NOMO-1 (cell line): ENCODE measurements at regions not wholly inside any gene's neighbourhood (a gene's known extent, or its start where the extent isn't known, plus 50 kb on each side); places are given as distances from the start of the nearest gene placed in this dataset.
"Not testable (repeated sequence)": the region's sequence is repeated elsewhere in the genome, so short reads cannot be mapped to it uniquely, and the experiment has no call there.

ENCODE experiments used
- DNase-seq, 2 experiments: peaks; one replicate each; lab custom pipeline; 2025; ENCODE audit not compliant: unreplicated experiment in 2 of 2; lab: John Stamatoyannopoulos, UW

DNA sequence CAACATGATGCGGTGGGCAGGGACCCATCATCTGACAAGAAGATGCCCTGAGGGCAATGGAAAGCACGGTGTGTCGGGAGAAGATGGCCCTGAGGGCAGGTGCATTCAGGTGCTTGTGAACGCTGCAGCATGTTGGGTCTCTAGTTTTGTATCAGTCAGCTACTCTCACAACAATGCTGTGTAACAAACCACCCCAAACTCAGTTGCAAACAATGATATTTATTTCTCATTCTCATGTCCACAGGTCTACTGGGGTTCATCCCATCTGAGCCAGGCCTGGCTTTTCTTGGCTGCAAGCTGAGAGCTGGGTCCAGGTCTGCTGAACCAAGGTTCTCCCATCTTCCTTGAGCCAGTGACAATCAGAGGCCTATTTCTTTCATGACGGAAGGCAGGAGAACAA lies 461.6 kb downstream of the PREX1 start:
- DNase-seq: no peak

DNA sequence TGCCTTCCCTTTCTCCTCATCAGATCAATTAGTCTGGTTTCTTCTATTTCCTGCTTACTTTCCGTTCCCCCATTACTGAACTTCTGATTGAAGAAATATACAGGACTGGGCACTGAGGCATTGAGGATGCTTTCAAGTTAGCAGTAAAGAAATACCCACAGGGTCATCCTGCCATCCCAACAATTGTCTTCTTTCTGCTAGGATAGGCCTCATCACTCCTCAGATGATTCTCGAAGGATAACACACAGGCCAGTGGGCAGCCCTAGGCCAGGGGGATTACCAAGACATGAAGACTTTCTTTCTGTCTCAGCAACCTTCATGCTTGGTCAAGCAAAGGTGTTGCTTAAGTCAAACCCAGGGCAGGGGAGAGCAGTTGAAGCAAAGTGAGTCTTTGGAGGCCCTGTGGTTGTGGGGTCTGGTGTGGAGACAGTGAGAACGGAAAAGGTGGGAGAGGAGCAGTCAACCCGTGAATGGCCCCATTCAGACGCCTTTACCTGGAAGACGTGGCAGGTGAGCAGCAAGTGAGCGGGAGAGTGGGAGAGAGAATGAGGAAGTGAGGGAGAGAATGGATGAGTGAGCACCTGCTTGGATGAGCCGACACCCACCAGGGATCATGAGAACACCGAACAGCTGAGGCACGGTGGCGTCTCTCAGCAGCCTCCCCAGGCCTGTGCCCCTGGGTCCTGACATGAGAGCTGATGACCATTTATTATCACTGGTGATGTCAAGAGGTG lies 462.9 kb downstream of the PREX1 start:
- no peak for DNase-seq

DNA sequence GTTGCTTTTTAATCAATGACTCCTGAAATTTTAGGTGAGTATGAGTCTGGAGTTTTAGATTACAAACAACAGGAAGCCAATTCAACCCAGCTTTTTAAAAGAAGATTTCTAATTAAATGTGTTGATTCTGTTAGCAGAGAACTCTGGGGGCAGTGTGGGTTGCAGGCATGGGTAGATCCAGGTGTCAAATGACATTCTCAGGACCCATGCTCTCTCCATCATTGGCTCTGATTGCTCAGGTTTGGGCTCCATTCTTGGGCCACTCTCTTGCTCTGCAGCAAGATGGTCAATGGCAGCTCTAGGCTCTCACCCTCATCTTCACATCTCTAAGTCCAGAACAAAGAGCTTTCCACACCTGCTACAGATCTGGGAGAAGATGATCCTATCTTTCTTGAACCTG lies 463.7 kb downstream of the PREX1 start:
- DNase-seq: no peak

- DNase-seq: no peak
These were observed 467.3 kb downstream of the PREX1 start for GRCh38 chr20:48360342-48360975.

DNA sequence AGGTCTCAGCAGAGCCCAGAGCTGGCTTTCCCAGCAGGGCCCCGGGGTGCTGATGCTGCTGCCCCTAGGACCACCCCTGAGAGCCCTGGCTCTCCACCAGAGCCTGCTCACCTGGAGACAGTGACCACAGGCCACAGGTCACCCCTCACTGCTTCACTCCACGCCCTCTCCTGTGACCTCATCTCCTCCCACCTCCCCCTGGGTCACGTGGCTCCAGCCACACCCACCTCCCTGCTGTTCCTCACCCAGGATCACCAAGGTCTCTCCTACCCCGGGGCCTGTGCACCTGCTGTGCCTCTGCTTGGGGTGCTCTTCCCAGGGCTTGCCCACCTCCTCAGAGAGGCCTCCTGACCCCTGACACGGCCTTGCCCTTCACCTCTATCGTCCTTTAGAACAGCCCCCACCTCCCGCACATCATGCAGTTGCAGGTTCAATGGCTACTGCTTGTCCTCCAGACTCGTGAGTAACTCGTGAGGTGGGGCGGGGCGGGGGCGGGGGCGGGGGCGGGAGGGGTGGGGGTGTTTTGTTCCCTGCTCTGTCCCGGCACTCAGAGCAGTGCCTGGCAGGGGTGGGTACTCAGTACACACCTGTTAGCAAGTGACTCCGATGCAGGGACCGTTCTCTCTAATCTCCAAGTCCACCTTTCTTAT lies 468.0 kb downstream of the PREX1 start:
- DNase-seq: no peak

GRCh38 chr20:48359055-48359390 lies 468.8 kb downstream of the PREX1 start:
- not testable (repeated sequence) for DNase-seq

- DNase-seq: no peak
These were observed 469.4 kb downstream of the PREX1 start for GRCh38 chr20:48358176-48359054.

DNA sequence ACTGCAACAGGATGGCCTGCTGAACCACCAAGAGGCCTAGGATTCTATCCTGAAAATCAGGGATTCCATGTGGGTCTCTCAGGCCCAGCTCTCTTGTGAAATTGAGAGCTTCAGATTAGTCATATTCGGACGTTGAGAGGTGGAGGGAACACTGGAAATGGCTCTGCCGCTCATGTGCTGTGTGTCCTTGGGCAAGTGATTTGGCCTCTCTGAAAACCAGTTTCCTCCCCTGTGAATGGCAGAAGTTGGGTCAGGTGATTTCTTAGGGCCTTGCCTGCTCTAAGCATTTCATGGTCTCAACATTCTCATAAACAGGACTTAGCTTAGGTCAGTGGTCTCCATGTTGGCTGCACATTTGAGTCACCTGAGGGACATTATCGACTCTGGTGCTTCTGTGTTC lies 470.1 kb downstream of the PREX1 start:
- DNase-seq: no peak

GRCh38 chr20:48354903-48355302 lies 472.9 kb downstream of the PREX1 start:
- DNase-seq: no peak

DNA sequence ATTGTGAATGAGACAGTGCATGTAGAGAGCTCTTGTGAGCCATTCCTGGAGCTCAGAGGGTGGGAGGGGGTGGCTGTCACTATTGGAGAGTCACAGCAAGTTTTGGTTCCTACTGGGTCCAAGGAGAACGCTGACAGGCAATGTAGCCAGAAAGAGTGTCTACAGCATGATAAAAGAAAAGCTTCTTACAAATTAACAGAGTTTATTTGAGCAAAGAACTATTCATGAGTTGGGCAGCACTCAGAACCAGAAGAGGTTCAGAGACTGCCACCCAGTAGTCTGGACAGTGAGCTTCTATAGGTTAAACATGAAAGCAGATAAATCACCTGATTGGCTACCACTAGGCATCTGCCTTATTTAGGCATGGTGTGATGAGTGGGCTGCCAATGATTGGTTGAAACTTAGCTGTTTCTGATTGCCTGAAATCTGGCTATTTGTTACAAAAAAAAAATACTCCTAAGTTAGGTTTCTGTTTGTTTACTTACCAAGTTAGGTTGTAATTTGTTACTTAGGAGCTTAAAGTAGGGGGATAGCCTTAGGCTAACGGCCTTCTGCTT lies 473.4 kb downstream of the PREX1 start:
- no peak for DNase-seq

DNA sequence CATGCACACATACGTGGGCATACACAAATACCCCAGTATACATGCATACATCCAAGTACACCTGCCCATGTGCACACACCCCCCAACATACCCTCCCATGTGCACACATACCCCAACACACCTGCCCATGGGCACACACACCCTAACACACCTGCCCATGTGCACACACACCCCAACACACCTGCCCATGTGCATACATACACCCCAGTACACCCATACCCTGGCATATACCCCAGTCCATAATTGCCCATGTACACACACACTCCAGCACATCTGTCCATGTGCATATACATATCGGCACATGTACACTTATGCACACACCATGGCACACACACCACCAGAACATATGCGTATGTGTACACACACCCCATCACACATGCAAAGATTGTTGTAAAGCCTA lies 475.2 kb downstream of the PREX1 start:
- no peak for DNase-seq

DNA sequence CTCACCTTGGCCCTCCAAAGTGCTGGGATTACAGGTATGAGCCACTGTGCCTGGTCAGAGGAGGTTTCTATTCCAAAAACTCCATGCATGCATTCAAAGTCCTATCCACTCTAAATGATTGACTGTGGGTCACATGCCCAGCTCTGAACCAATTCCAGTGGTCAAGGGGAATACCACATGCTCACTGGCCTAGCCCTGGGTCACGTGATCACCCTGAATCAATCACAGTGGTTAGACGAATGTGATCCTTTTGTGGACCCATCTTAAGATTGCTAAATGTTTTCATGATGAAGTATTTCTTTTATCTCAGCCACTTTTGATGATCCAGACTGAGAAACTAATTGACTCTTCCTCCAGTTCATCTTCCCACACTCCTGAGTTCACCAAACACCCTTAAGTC lies 475.8 kb downstream of the PREX1 start:
- no peak for DNase-seq

DNA sequence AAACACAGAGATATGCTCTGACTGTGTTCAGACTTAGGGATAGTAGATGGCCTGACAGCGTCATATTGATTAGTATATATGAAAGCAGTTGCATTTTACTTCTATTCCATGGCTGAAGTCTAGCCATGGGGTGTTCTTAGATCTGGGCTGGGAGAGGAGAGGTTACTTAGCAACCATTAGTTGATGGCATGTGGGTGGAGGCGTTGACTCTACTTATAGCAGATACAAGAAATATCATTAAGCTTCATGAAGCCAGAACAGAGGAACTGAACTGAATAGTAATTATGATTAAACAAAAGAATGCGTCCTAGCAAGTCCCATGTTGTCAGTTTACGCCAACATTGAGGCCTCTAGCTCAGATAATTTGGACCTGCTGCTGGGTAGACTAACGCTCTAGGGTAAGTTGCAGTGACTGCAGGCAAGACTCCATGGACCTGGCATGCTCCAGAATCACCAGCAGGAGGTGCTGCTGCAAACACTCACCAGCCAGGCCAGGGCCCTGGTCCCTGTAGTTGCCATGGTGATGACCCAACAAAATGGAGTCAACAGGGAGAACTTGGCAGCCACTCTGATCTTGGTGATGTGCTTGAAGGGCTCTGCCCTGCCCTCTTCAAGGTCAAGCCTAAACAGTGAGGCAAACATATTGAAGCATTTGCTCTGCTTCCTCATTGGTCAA lies 477.3 kb downstream of the PREX1 start:
- DNase-seq: no peak

DNA sequence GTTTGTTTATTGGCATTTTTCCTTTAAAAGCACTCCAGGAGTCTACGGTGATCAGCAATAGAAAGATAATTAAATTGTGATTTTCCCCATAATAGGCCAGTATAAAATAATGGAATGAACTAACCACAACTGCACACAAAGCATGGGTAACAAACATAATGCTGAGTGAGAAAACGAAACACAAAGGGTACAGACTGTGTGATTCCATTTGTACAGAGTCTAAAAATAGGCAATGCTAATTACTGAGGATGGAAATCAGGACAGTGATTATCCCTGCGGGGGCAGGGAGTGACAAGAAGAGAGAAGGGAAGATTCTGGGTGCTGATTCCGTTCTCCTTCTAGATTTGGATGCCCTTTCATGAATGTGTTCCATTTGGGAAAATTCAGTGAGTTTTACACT lies 478.1 kb downstream of the PREX1 start:
- no peak for DNase-seq

DNA sequence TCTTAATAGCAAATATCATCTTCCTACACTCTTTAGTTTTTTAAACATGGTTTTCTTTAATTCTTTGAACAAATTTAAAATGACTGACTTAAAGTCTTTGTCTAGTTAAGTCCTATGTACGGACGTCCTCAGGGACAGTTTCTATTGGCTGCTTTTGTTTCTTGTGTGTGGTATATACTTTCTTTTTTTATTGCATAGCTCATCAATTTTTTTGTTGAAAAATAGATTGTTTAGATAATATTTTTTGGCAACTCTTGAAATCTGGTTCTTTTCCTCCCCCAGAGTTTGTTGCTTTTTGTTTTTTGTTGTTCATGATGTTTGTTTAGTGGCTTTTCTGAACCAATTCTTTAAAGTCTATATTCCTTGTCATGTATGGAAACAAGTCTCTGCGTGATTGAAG lies 479.8 kb downstream of the PREX1 start:
- DNase-seq: no peak

GRCh38 chr20:48342822-48343513 lies 484.8 kb downstream of the PREX1 start:
- no peak for DNase-seq

DNA sequence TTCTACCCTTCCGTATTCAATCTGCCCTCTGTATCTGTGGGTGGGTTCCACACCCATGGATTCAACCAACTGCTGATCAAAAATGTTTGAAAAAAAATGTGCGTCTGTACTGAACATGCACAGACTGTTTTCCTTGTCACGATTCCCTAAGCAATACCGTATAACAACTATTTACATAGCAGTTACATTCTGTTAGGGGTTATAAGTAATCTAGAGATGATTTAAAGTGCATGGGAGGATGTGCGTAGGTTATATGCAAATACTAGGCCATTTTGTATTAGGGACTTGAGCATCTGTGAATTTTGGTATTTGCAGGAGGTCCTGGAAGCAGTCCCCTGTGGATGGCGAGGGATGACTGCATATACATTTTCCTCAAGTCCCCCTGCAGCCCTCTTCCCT lies 486.9 kb downstream of the PREX1 start:
- no peak for DNase-seq

GRCh38 chr20:48339986-48340882 lies 487.6 kb downstream of the PREX1 start:
- DNase-seq: no peak
